Gastroesophageal sphincter (tissue), 3 donors: ENCODE measurements at regions not wholly inside any gene's neighbourhood (a gene's known extent, or its start where the extent isn't known, plus 50 kb on each side); places are given as distances from the start of the nearest gene placed in this dataset.

Source experiments
- EP300 ChIP-seq: sonication (generic); formaldehyde crosslinking; IDR thresholded peaks from one replicate; pipeline ENCODE4 v1.6.1; 2017; ENCODE audit warnings: antibody characterized with exemption, mild to moderate bottlenecking
- POLR2A ChIP-seq, 2 donors: fragments of 450-650 bp; IDR thresholded peaks; one replicate each; pipeline ENCODE4 v1.6.1; 2017; ENCODE audit warnings: antibody characterized with exemption in 2 of 2, mild to moderate bottlenecking in 2 of 2, moderate library complexity in 1 of 2
- POLR2AphosphoS5 ChIP-seq: sonication (generic); formaldehyde crosslinking; IDR thresholded peaks from one replicate; pipeline ENCODE4 v1.6.1; 2017; ENCODE audit warnings: antibody characterized with exemption
- TF ChIP-seq, protein P1 (sequence below), 4 experiments: fragments of 200-600 bp in 2 of 4; fragments of 450-650 bp in 2 of 4; sonication (generic) in 1 of 4; IDR thresholded peaks; one replicate each; pipeline ENCODE4 v1.5.1; 2017 to 2019; ENCODE audit warnings: antibody characterized with exemption in 4 of 4, mild to moderate bottlenecking in 2 of 4, moderate library complexity in 2 of 4

DNA sequence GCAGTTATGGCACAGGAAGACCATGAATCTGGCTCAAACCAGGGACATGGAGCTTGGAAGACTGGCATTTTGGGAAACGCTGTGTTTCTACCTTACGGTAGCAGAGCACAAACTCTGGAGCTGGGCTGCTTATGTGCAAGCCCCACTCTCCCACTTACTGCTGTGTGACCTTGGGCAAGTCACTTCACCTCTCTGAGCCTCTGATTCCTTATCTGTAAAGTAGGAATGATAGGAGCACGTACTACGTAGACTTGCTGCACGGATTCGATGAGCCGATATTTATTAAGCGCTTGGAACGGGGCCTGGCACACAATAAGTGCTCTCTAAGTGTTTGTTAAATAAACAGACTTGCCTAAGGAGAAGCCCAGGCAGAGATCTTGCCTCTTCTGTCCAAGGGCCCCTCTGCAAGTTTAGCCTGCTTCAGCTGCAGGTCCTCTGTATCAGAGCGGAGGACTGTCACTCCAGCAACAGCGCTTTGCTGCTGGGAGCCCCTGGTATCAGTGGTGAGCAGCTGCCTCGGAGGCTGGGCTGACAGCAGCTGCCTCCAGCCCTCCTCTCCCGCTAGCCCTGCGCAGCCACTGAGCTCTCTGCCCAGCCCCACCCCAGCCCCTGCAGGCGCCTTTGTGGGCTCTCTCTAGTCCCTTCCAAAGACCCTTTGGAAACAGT, 96.9 kb upstream of the ANO1 start:
- no peak for TF ChIP-seq POLR2AphosphoS5
- TF ChIP-seq POLR2A (IDR thresholded peaks at IDR 0.05): no peak
- TF ChIP-seq, protein P1, sequence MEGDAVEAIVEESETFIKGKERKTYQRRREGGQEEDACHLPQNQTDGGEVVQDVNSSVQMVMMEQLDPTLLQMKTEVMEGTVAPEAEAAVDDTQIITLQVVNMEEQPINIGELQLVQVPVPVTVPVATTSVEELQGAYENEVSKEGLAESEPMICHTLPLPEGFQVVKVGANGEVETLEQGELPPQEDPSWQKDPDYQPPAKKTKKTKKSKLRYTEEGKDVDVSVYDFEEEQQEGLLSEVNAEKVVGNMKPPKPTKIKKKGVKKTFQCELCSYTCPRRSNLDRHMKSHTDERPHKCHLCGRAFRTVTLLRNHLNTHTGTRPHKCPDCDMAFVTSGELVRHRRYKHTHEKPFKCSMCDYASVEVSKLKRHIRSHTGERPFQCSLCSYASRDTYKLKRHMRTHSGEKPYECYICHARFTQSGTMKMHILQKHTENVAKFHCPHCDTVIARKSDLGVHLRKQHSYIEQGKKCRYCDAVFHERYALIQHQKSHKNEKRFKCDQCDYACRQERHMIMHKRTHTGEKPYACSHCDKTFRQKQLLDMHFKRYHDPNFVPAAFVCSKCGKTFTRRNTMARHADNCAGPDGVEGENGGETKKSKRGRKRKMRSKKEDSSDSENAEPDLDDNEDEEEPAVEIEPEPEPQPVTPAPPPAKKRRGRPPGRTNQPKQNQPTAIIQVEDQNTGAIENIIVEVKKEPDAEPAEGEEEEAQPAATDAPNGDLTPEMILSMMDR (IDR thresholded peaks at IDR 0.05): no peak
- TF ChIP-seq EP300: no peak
